PC-3 (cell line): ENCODE measurements at regions not wholly inside any gene's neighbourhood (a gene's known extent, or its start where the extent isn't known, plus 50 kb on each side); places are given as distances from the start of the nearest gene placed in this dataset.

Experiments used
- CTCF ChIP-seq: fragments of 300-600 bp; sonication (generic); conservative IDR thresholded peaks from 2 replicates; pipeline ENCODE4 v1.5.1; 2017; ENCODE audit warnings: antibody characterized with exemption, low read depth, mild to moderate bottlenecking, low read length
- EZH2 ChIP-seq: fragments of 300-600 bp; sonication (generic); IDR thresholded peaks from one replicate; pipeline ENCODE4 v1.6.1; 2017; ENCODE audit warnings: antibody characterized with exemption, mild to moderate bottlenecking, low read length; ENCODE audit not compliant: unreplicated experiment

GRCh38 chr9:7229571-7229970, 471.8 kb downstream of the KDM4C start:
- TF ChIP-seq CTCF (no peak), EZH2 (no peak)
